HG03442 (cell line): ENCODE measurements at regions not wholly inside any gene's neighbourhood (a gene's known extent, or its start where the extent isn't known, plus 50 kb on each side); places are given as distances from the start of the nearest gene placed in this dataset.
A peak's percentile ranks its signal among the peaks of the same experiment; 100 is the strongest.

Experiments used
- ATAC-seq: cut with Tn5 transposase; IDR thresholded peaks from one replicate; pipeline ENCODE4 v1.9.1; 2021; ENCODE audit warnings: mild to moderate bottlenecking, moderate library complexity; ENCODE audit not compliant: unreplicated experiment

- no peak for ATAC-seq
These were observed 642.9 kb downstream of the BRINP3 start for GRCh38 chr1:189834813-189835212.

- no peak for ATAC-seq
These were observed 630.1 kb downstream of the BRINP3 start for GRCh38 chr1:189847613-189848012.

GRCh38 chr1:189851806-189852367 lies 625.8 kb downstream of the BRINP3 start:
- ATAC-seq = no peak

- ATAC-seq = peak; percentile 72
These were observed 618.2 kb downstream of the BRINP3 start for GRCh38 chr1:189859385-189859977.

GRCh38 chr1:189866606-189867005 lies 611.1 kb downstream of the BRINP3 start:
- no peak for ATAC-seq

GRCh38 chr1:189868021-189868420 lies 609.6 kb downstream of the BRINP3 start:
- no peak for ATAC-seq

GRCh38 chr1:189874715-189875435 lies 602.8 kb downstream of the BRINP3 start:
- ATAC-seq = no peak

- no peak for ATAC-seq
These were observed 597.5 kb downstream of the BRINP3 start for GRCh38 chr1:189880135-189880534.

GRCh38 chr1:189899686-189900425 lies 577.8 kb downstream of the BRINP3 start:
- ATAC-seq = no peak

GRCh38 chr1:189904509-189904908 lies 573.2 kb downstream of the BRINP3 start:
- no peak for ATAC-seq

GRCh38 chr1:189908113-189908512 lies 569.6 kb downstream of the BRINP3 start:
- ATAC-seq = no peak

GRCh38 chr1:189921613-189922012 lies 556.1 kb downstream of the BRINP3 start:
- ATAC-seq = no peak

GRCh38 chr1:189927641-189928040 lies 550.0 kb downstream of the BRINP3 start:
- no peak for ATAC-seq

GRCh38 chr1:189929501-189930099 lies 548.1 kb downstream of the BRINP3 start:
- no peak for ATAC-seq

GRCh38 chr1:189936861-189937260 lies 540.8 kb downstream of the BRINP3 start:
- ATAC-seq = no peak

GRCh38 chr1:189939967-189940366 lies 537.7 kb downstream of the BRINP3 start:
- no peak for ATAC-seq

- ATAC-seq = no peak
These were observed 535.7 kb downstream of the BRINP3 start for GRCh38 chr1:189941922-189942321.

GRCh38 chr1:189958756-189959155 lies 518.9 kb downstream of the BRINP3 start:
- no peak for ATAC-seq

GRCh38 chr1:189960769-189961168 lies 516.9 kb downstream of the BRINP3 start:
- no peak for ATAC-seq

GRCh38 chr1:189962181-189962580 lies 515.5 kb downstream of the BRINP3 start:
- no peak for ATAC-seq
